ENCODE measurements at regions not wholly inside any gene's neighbourhood (a gene's known extent, or its start where the extent isn't known, plus 50 kb on each side); places are given as distances from the start of the nearest gene placed in this dataset.

DNA sequence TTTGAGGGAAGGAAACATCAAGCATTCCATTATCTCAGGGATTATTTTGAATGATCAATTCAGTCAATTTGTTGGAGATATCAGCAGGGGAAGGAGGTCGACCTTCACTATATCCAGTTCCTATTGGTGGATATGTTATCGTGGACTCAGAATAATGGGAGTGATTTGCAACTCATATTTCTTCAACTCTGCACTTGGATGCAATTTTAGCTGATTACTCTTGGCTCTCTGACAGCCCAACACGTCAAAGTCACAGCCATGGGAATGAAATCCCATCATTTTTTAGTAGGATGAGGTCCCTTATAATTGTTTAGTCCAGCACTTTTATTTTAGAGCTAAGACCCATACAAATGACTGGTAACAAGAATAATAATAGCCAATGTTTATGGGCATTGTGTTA lies 371.8 kb upstream of the RPS23 start:
- no peak overlapping the region for H3K4me3 ChIP-seq (ENCODE audit: low read depth, low read length)
- TF ChIP-seq, protein P1, sequence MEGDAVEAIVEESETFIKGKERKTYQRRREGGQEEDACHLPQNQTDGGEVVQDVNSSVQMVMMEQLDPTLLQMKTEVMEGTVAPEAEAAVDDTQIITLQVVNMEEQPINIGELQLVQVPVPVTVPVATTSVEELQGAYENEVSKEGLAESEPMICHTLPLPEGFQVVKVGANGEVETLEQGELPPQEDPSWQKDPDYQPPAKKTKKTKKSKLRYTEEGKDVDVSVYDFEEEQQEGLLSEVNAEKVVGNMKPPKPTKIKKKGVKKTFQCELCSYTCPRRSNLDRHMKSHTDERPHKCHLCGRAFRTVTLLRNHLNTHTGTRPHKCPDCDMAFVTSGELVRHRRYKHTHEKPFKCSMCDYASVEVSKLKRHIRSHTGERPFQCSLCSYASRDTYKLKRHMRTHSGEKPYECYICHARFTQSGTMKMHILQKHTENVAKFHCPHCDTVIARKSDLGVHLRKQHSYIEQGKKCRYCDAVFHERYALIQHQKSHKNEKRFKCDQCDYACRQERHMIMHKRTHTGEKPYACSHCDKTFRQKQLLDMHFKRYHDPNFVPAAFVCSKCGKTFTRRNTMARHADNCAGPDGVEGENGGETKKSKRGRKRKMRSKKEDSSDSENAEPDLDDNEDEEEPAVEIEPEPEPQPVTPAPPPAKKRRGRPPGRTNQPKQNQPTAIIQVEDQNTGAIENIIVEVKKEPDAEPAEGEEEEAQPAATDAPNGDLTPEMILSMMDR (IDR thresholded peaks at IDR 0.05; ENCODE audit: borderline replicate concordance, insufficient read depth, low read depth, low read length), result no peak

DNA sequence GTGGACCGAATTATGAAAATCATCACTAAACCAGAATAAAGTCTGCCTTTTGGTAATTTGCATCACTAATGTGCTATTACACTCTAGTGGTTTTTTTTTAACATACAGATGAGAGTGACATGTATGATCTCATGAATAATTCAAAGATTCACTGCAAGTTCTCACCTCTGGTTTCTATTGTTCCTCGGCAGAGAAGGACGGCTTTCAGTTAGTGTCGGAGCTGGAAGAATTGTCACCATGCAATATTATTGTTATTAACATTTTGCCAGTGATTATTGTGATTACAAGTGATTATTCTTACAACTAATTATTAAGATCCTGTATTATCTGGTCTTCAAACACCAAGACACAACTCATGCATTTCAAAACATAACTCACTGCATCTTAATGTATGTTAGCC lies 366.6 kb upstream of the RPS23 start:
- H3K4me3 ChIP-seq (ENCODE audit: low read depth, low read length), result no peak overlapping the region
- TF ChIP-seq, protein P1 (IDR thresholded peaks at IDR 0.05; ENCODE audit: borderline replicate concordance, insufficient read depth, low read depth, low read length), result no peak

DNA sequence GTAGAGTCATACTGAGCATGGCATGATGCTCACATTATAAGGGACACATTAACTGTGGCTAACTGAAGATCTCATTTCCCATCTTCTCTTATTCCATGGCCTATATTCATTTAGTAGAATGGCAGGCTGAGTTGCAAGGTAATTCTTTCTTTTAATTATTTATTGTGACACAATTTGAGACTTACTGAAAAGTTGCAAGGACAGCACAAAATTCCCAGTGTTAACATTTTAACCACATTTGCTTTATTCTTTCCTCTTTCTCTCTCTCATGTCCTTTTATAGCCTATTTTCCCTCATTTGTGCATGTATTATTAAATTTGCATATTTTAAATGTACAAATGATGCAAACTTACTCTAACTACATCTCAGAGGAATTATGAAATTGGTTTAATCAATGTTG lies 366.1 kb upstream of the RPS23 start:
- TF ChIP-seq, protein P1 (IDR thresholded peaks at IDR 0.05; ENCODE audit: borderline replicate concordance, insufficient read depth, low read depth, low read length), result no peak
- H3K4me3 ChIP-seq (ENCODE audit: low read depth, low read length), result no peak overlapping the region

DNA sequence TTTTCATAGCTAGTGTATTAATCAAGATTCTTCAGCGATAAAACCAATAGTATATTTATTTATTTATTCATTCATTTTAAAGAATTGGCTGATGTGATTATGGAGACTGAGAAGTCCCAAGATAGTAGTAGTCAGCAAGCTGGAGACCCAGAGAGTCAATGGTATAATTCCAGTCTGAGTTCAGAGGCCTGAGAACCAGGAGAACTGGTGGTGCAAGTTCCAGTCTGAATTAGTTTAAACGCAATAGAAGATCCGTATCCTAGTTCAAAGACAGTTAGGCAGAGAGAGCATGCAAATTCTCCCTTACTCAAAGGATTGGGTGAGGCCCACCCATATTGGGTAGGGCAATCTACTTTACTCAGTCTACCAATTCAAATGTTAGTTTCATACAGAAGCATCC lies 364.2 kb upstream of the RPS23 start:
- H3K4me3 ChIP-seq (ENCODE audit: low read depth, low read length), result no peak overlapping the region
- TF ChIP-seq, protein P1 (IDR thresholded peaks at IDR 0.05; ENCODE audit: borderline replicate concordance, insufficient read depth, low read depth, low read length), result no peak

DNA sequence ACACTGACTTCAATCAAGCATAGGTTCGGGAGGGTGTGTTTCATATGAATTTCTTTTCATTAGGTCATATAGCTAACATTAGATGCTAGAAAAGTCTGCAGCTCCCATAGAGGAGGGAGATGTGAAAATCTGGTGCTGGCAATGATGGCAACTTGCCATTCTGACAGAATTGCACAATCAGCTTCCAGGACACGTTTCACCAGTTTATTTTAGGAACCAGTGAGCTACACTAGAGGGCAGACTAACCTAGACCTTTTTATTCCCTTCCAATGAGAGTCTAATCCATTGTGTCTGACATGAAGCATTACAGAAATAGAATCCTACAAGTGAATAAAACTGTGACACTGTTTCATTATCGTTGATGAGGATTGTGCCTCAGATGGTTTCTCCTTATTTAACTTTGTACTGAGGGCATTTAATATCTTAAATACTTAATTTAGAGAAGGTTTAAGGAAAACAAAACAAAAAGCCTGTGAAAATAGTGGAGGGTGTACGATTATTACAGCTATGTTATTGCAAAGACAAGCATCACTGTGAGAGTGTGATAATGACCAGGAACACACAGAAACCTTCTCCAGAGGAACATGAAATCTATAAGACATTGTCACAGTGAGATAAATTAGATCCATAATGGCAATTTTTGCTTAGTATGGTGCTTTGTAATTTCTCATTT lies 363.3 kb upstream of the RPS23 start:
- no peak overlapping the region for H3K4me3 ChIP-seq (ENCODE audit: low read depth, low read length)
- TF ChIP-seq, protein P1 (IDR thresholded peaks at IDR 0.05; ENCODE audit: borderline replicate concordance, insufficient read depth, low read depth, low read length), result peak; percentile 41; the same call in 1 of the 2 replicates

DNA sequence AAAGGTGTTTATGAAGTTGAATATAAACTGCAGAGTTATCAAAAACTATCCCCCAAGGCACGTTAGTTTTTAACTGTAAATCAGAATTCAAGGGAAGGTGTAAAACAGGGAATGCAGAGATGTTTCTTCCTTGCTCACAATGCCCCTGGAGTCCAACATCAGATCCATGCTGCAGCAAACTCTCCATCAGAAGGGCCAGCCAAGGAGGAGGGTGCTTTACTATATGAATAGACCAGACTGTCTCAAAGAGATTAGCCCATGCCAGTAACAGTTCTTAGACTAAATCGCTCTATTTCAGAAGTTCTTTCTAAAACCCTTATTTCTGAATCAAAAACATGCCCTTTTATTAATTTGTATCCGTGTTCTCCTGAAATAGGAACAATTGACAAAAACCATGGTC lies 362.8 kb upstream of the RPS23 start:
- TF ChIP-seq, protein P1 (IDR thresholded peaks at IDR 0.05; ENCODE audit: borderline replicate concordance, insufficient read depth, low read depth, low read length), result no peak
- no peak overlapping the region for H3K4me3 ChIP-seq (ENCODE audit: low read depth, low read length)

DNA sequence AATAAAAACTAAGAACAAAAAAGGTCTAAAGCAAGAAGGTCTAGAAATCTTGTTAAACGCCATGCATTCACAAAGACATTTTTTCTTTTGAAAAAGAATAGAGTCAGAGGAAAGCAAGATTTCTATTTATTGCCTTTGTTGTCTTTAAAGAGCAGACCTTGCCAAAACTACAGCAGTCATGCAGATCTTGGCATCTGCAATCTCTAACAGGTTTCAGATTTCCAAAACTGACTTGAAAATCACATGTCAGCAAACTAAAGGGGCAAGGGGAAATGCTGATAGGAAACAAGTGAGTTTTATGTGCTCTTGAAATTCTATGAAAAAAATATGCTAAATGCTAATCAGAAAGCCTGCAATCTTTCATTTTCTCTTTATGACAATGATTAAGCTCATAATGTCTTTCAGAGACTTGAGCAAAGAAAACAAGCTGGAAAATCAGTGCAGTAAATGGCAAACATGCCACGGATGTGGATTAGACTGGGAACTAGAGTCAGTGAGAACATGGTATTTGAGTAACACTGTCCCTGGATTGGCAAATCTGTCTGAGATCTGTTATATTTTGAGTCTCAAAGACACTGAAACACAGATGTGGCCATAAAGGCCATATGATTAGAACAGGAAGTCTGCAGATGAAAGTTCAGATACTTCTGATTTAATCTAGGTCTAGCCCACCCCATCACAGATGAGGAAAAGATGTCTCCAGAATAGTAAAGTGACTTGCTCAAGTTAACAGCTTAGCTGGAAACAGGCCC lies 361.4 kb upstream of the RPS23 start:
- H3K4me3 ChIP-seq (ENCODE audit: low read depth, low read length), result no peak overlapping the region
- TF ChIP-seq, protein P1 (IDR thresholded peaks at IDR 0.05; ENCODE audit: borderline replicate concordance, insufficient read depth, low read depth, low read length), result no peak

Data from GM12875 (cell line).